Sigmoid colon (tissue), 6 donors: ENCODE measurements at regions not wholly inside any gene's neighbourhood (a gene's known extent, or its start where the extent isn't known, plus 50 kb on each side); places are given as distances from the start of the nearest gene placed in this dataset.
A peak's percentile ranks its signal among the peaks of the same experiment; 100 is the strongest.

ENCODE experiments used
- DNase-seq: peaks from one replicate; pipeline ENCODE4 v3.0.0-alpha.2; 2019
- H3K27ac ChIP-seq, 4 donors: fragments of 200-600 bp; sonication (generic); one replicate each; pipeline ENCODE4 v1.5.1; 2016 to 2019; ENCODE audit warnings: mild to moderate bottlenecking in 1 of 4
- H3K27me3 ChIP-seq, 3 donors: fragments of 200-600 bp; sonication (generic); one replicate each; pipeline ENCODE4 v1.5.1; 2019; ENCODE audit warnings: mild to moderate bottlenecking in 1 of 3
- H3K36me3 ChIP-seq, 4 donors: fragments of 200-600 bp; sonication (generic); one replicate each; pipeline ENCODE4 v1.5.1; 2016 to 2019
- H3K4me1 ChIP-seq, 4 donors: fragments of 200-600 bp; sonication (generic); one replicate each; pipeline ENCODE4 v1.5.1; 2017 to 2019
- H3K4me3 ChIP-seq, 4 donors: fragments of 200-600 bp; sonication (generic); one replicate each; pipeline ENCODE4 v1.5.1; 2017 to 2019; ENCODE audit warnings: mild to moderate bottlenecking in 2 of 4, moderate library complexity in 1 of 4
- H3K9me3 ChIP-seq, 4 donors: fragments of 200-600 bp in 3 of 4; sonication (generic) in 3 of 4; one replicate each; pipeline versions ENCODE4 v1.5.1 to v1.6.1; 2013 to 2019
- EP300 ChIP-seq, 4 donors: sonication (generic); formaldehyde crosslinking; IDR thresholded peaks; one replicate each; pipeline ENCODE4 v1.6.1; 2017; ENCODE audit warnings: antibody characterized with exemption in 4 of 4
- POLR2A ChIP-seq, 2 donors: fragments of 450-650 bp; IDR thresholded peaks; one replicate each; pipeline ENCODE4 v1.6.1; 2016; ENCODE audit warnings: antibody characterized with exemption in 2 of 2, mild to moderate bottlenecking in 2 of 2, moderate library complexity in 2 of 2
- POLR2AphosphoS5 ChIP-seq, 4 donors: sonication (generic); formaldehyde crosslinking; IDR thresholded peaks; one replicate each; pipeline ENCODE4 v1.6.1; 2017; ENCODE audit warnings: antibody characterized with exemption in 4 of 4
- WGBS, 2 donors: extraction: QIAGEN DNeasy Blood & Tissue Kit; methylation state at CpG; one replicate each; pipeline ENCODE4 v1.1.7; 2013; 5-methylcytosine and 5-hydroxymethylcytosine counted together
- intact Hi-C: fragments of 100-400 bp; cut with DNase I; formaldehyde crosslinking; loops from one replicate; pipeline ENCODE4 v1.15.1; 2023
- TF ChIP-seq, protein P1 (sequence below), 4 experiments: fragments of 450-650 bp in 3 of 4; fragments of 200-600 bp in 1 of 4; IDR thresholded peaks; one replicate each; pipeline ENCODE4 v1.5.1; 2016 to 2019; ENCODE audit warnings: antibody characterized with exemption in 4 of 4, mild to moderate bottlenecking in 3 of 4, moderate library complexity in 2 of 4
- donor health status: healthy with polysubstance abuse.
- donor health status: healthy.

DNA sequence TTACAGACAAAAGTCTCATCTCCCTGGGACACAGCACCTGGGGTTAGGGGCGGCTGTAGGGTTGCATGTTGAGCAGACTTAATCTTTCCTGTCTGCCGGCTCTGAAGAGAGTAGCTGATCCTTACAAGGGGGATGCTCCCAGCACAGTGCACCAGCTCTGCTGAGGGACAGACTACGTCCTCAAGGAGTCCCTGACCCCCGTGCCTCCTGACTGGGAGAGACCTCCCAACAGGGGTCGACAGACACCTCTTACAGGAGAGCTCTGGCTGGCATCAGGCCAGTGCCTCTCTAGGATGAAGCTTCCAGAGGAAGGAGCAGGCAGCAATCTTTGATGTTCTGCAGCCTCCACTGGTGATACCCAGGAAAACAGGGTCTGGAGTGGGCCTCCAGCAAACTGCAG, 506.0 kb upstream of the FMR1 start:
- peak; percentile 54 for DNase-seq
- H3K4me3 ChIP-seq = no peak overlapping the region
- TF ChIP-seq, protein P1, sequence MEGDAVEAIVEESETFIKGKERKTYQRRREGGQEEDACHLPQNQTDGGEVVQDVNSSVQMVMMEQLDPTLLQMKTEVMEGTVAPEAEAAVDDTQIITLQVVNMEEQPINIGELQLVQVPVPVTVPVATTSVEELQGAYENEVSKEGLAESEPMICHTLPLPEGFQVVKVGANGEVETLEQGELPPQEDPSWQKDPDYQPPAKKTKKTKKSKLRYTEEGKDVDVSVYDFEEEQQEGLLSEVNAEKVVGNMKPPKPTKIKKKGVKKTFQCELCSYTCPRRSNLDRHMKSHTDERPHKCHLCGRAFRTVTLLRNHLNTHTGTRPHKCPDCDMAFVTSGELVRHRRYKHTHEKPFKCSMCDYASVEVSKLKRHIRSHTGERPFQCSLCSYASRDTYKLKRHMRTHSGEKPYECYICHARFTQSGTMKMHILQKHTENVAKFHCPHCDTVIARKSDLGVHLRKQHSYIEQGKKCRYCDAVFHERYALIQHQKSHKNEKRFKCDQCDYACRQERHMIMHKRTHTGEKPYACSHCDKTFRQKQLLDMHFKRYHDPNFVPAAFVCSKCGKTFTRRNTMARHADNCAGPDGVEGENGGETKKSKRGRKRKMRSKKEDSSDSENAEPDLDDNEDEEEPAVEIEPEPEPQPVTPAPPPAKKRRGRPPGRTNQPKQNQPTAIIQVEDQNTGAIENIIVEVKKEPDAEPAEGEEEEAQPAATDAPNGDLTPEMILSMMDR (IDR thresholded peaks at IDR 0.05) = no peak
- TF ChIP-seq POLR2AphosphoS5 (IDR thresholded peaks at IDR 0.05) = no peak
- TF ChIP-seq EP300 (IDR thresholded peaks at IDR 0.05) = no peak
- no peak for TF ChIP-seq POLR2A (IDR thresholded peaks at IDR 0.05)
- no peaks in the 10 kb centered on the region for H3K9me3 ChIP-seq
- H3K27ac ChIP-seq = no peak overlapping the region
- no peaks in the 10 kb centered on the region for H3K27me3 ChIP-seq
- H3K36me3 ChIP-seq = no peaks in the 10 kb centered on the region
- intact Hi-C loops = no loop called here
- 66 to 81% methylated on average over 5 of the region's 5 CpGs for WGBS, 2 donors
- no peaks in the 10 kb centered on the region for H3K4me1 ChIP-seq

DNA sequence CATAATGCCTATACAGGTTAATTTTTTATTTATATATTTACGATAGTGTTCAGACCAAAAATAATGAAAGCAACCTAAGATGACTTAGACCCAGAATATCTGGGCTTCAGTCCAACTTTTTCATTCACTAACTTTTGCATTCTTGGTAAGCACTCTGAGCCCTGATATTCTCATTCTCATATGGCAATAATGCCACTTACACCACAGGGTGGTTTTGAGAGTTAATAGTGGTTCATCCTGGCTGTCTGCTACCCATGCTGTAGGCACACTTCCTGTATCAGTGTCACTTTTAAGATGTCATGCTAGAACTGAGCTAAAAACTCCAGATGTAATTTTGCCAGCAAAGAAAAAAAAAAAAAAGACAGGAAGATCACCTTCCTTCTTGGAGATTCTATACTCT, 508.7 kb upstream of the FMR1 start:
- H3K36me3 ChIP-seq = no peaks in the 10 kb centered on the region
- DNase-seq = no peak
- TF ChIP-seq POLR2A (IDR thresholded peaks at IDR 0.05) = no peak
- intact Hi-C loops = no loop called here
- 91 to 94% methylated on average over 1 of the region's 1 CpG for WGBS, 2 donors
- H3K4me3 ChIP-seq = no peak overlapping the region
- H3K27ac ChIP-seq = no peak overlapping the region
- H3K27me3 ChIP-seq = no peaks in the 10 kb centered on the region
- H3K4me1 ChIP-seq = no peaks in the 10 kb centered on the region
- no peaks in the 10 kb centered on the region for H3K9me3 ChIP-seq

DNA sequence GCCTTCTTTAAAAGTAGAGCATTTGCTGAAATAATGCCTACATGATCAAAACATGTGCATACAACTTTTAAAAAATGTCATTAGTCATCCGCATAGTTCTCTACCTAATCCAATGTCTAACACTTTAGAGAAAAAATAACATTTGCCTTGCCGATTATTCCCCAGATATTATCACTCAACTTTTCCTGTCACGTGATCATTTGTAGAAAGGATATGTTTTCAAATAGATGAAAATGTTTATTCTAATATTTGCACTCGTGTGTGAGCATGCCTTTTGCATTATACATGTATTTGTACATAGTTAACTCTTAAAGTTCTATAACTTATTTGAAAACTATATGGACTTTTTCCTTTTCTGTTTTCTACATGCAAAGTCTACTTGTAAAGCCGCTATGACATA, 533.0 kb upstream of the FMR1 start:
- intact Hi-C loops = no loop called here
- TF ChIP-seq, protein P1 (IDR thresholded peaks at IDR 0.05) = no peak
- TF ChIP-seq EP300 (IDR thresholded peaks at IDR 0.05) = no peak
- TF ChIP-seq POLR2AphosphoS5 (IDR thresholded peaks at IDR 0.05) = no peak
- Histone ChIP-seq H3K27ac (no peak overlapping the region), H3K4me3 (no peak overlapping the region), H3K9me3 (no peaks in the 10 kb centered on the region), H3K4me1 (no peaks in the 10 kb centered on the region), H3K27me3 (no peaks in the 10 kb centered on the region), H3K36me3 (no peaks in the 10 kb centered on the region)
- WGBS, 2 donors = 67 to 72% methylated on average over 5 of the region's 5 CpGs
- DNase-seq = no peak

DNA sequence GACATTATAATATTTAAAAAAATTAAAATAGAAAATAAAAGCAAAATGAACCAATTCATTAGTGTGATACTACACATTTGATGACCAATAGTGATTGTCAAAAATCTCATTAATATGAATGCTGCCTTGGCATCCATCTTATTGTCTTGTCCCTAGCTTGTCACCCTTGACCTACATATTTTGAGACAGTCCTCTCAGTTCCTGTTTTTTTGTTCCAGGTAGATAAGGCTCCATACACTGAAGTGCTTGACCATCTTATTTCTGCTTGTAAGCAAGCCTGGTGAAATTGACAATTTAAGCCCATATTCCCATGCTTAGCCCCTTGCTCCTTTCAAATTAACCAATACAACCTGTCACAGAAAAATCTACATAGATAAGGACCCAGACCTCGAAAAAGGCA, 534.0 kb upstream of the FMR1 start:
- Histone ChIP-seq H3K36me3 (no peaks in the 10 kb centered on the region), H3K4me3 (no peak overlapping the region), H3K27ac (no peak overlapping the region), H3K27me3 (no peaks in the 10 kb centered on the region), H3K9me3 (no peaks in the 10 kb centered on the region), H3K4me1 (no peaks in the 10 kb centered on the region)
- no peak for DNase-seq
- 14 to 51% methylated on average over 1 of the region's 1 CpG for WGBS, 2 donors
- TF ChIP-seq EP300 (IDR thresholded peaks at IDR 0.05) = no peak
- TF ChIP-seq POLR2AphosphoS5 (IDR thresholded peaks at IDR 0.05) = no peak
- no peak for TF ChIP-seq POLR2A (IDR thresholded peaks at IDR 0.05)
- TF ChIP-seq, protein P1 (IDR thresholded peaks at IDR 0.05) = no peak
- intact Hi-C loops = no loop called here

DNA sequence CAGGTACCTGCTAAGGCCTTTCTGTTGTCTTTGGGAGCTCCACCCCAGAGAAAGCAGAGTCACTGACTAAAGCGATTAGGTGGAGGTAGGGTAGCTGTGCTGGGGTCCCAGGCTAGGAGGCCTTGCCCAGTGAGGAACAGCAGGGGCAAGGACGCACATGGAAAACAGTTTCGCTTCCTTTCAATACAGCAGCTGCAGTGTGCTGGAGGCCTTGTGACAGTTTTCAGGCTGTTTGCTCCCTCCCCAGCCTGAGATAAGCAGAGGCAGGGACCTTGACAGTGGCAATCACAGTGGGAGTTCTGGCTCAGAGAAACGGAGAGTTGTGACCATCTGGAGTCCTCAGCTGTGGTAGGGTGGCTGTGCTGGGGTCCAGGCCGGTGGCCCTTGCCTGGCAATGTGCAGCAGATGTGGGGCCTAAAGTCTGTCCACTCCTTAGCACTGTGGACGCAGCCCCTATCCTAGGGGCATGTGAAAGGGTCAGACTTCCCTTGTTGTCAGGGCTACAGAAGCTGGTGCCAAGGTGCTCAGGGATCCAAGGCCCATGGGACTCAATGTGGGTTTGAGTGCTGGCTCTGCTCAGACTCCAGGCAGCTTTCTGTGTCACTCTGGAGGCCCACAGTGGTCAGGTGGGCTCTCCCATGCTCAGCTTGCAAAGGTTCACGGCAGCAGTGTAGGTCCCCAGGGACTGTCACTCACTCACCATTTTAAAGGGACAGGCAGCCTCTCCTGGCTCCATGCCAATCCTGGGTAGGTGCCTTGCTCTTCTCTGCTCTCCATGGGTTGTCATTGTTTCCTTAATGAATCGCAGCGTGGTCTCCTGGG, 534.9 kb upstream of the FMR1 start:
- Histone ChIP-seq H3K9me3 (no peaks in the 10 kb centered on the region), H3K4me3 (no peak overlapping the region), H3K27me3 (no peaks in the 10 kb centered on the region), H3K4me1 (no peaks in the 10 kb centered on the region), H3K36me3 (no peaks in the 10 kb centered on the region), H3K27ac (no peak overlapping the region)
- DNase-seq = no peak
- intact Hi-C loops = no loop called here
- WGBS, 2 donors = 64 to 70% methylated on average over 9 of the region's 9 CpGs
- no peak for TF ChIP-seq EP300 (IDR thresholded peaks at IDR 0.05)
- no peak for TF ChIP-seq POLR2AphosphoS5 (IDR thresholded peaks at IDR 0.05)
- TF ChIP-seq, protein P1 (IDR thresholded peaks at IDR 0.05) = no peak
- TF ChIP-seq POLR2A (IDR thresholded peaks at IDR 0.05) = no peak
